AG04449 (cell line): ENCODE measurements at regions not wholly inside any gene's neighbourhood (a gene's known extent, or its start where the extent isn't known, plus 50 kb on each side); places are given as distances from the start of the nearest gene placed in this dataset.

Experiments
- CTCF ChIA-PET: fragments of 350-600 bp; formaldehyde crosslinking; extraction: SDS; loops from one replicate; lab custom pipeline; 2021; ENCODE audit warnings: antibody characterized with exemption; lab: Yijun Ruan, JAX
- POLR2A ChIA-PET: fragments of 400-600, 350-600 bp; formaldehyde crosslinking; extraction: SDS; loops from one replicate; lab custom pipeline; 2020; ENCODE audit warnings: antibody characterized with exemption, inconsistent platforms; lab: Yijun Ruan, JAX
- DNase-seq: peaks from one replicate; pipeline ENCODE4 v3.0.0-alpha.2; 2010; ENCODE audit warnings: low read depth, low spot score
- H3K4me3 ChIP-seq: 2 replicates; pipeline ENCODE4 v1.5.1; 2011; ENCODE audit warnings: low read depth, mild to moderate bottlenecking, control low read depth, low read length
- CTCF ChIP-seq: IDR thresholded peaks from one replicate; pipeline ENCODE4 v1.5.1; 2011; ENCODE audit warnings: mild to moderate bottlenecking, moderate library complexity, low read length, control low read depth, inconsistent platforms; ENCODE audit not compliant: insufficient read depth; ENCODE audit errors: missing control alignments

GRCh38 chr18:26736301-26736700 is 129.2 kb downstream of the AQP4 start:
- POLR2A ChIA-PET, result no interaction called here
- no peak for DNase-seq
- TF ChIP-seq CTCF, result no peak
- CTCF ChIA-PET, result no interaction called here
- no peak overlapping the region for H3K4me3 ChIP-seq

GRCh38 chr18:26734760-26735159 is 130.7 kb downstream of the AQP4 start:
- ChIA-PET CTCF (no interaction called here), POLR2A (no interaction called here)
- no peak for DNase-seq
- TF ChIP-seq CTCF, result no peak
- no peak overlapping the region for H3K4me3 ChIP-seq

- no peak overlapping the region for H3K4me3 ChIP-seq
- no peak for DNase-seq
- TF ChIP-seq CTCF, result no peak
- ChIA-PET POLR2A (no interaction called here), CTCF (no interaction called here)
Measured at GRCh38 chr18:26729449-26729848, 136.1 kb downstream of the AQP4 start.

- ChIA-PET POLR2A (no interaction called here), CTCF (no interaction called here)
- no peak for TF ChIP-seq CTCF
- DNase-seq, result no peak
- no peak overlapping the region for H3K4me3 ChIP-seq
Measured at GRCh38 chr18:26729008-26729407, 136.5 kb downstream of the AQP4 start.

- ChIA-PET POLR2A (no interaction called here), CTCF (no interaction called here)
- DNase-seq, result no peak
Measured at GRCh38 chr18:26723981-26724380, 141.5 kb downstream of the AQP4 start.

GRCh38 chr18:26722565-26722931 is 143.0 kb downstream of the AQP4 start:
- no peak for TF ChIP-seq CTCF
- ChIA-PET POLR2A (no interaction called here), CTCF (no interaction called here)
- DNase-seq, result no peak
- no peak overlapping the region for H3K4me3 ChIP-seq

More at GRCh38 chr18:26723981-26724380, 141.5 kb downstream of the AQP4 start:
- H3K4me3 ChIP-seq, result no peak overlapping the region
- no peak for TF ChIP-seq CTCF
